ENCODE measurements at regions not wholly inside any gene's neighbourhood (a gene's known extent, or its start where the extent isn't known, plus 50 kb on each side); places are given as distances from the start of the nearest gene placed in this dataset.

DNA sequence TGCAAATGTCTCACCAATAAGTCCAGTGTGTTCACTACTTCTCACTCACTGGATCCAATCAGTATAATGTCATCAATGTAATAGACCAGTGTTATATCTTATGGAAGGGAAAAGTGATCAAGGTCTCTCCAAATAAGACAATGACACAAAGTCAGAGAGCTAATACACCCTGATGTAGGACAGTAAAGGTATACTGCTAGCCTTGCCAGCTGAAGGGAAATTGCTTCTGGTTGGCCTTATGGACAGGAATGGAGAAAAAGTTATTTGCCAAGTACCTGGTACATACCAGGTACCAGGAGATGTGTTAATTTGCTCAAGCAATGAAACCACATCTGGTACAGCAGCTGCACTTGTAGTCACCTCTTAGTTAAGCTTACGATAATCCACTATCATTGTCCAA lies 141.0 kb downstream of the LTN1 start:
- TF ChIP-seq, protein P1, sequence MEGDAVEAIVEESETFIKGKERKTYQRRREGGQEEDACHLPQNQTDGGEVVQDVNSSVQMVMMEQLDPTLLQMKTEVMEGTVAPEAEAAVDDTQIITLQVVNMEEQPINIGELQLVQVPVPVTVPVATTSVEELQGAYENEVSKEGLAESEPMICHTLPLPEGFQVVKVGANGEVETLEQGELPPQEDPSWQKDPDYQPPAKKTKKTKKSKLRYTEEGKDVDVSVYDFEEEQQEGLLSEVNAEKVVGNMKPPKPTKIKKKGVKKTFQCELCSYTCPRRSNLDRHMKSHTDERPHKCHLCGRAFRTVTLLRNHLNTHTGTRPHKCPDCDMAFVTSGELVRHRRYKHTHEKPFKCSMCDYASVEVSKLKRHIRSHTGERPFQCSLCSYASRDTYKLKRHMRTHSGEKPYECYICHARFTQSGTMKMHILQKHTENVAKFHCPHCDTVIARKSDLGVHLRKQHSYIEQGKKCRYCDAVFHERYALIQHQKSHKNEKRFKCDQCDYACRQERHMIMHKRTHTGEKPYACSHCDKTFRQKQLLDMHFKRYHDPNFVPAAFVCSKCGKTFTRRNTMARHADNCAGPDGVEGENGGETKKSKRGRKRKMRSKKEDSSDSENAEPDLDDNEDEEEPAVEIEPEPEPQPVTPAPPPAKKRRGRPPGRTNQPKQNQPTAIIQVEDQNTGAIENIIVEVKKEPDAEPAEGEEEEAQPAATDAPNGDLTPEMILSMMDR (conservative IDR thresholded peaks at IDR 0.05; ENCODE audit: low read length): no peak
- TF ChIP-seq EZH2phosphoT487 (IDR thresholded peaks at IDR 0.05; ENCODE audit: borderline replicate concordance): no peak

Measured in Loucy (cell line).